Ovary (tissue), 7 donors: ENCODE measurements at regions not wholly inside any gene's neighbourhood (a gene's known extent, or its start where the extent isn't known, plus 50 kb on each side); places are given as distances from the start of the nearest gene placed in this dataset.
"Not testable (repeated sequence)": the region's sequence is repeated elsewhere in the genome, so short reads cannot be mapped to it uniquely, and the experiment has no call there.

Experiments used
- DNase-seq, 5 donors: peaks; one replicate each; pipeline ENCODE4 v3.0.0-alpha.2; 2019 to 2020
- H3K27ac ChIP-seq, 2 donors: fragments of 200-600 bp; one replicate each; pipeline versions ENCODE4 v1.5.1 to v1.8.0; 2019 to 2022
- H3K27me3 ChIP-seq: fragments of 200-600 bp; one replicate; pipeline ENCODE4 v1.8.0; 2022
- H3K36me3 ChIP-seq: fragments of 200-600 bp; sonication (generic); one replicate; pipeline ENCODE4 v1.5.1; 2019
- H3K4me1 ChIP-seq: one replicate; pipeline ENCODE4 v1.8.1; 2013; ENCODE audit warnings: mild to moderate bottlenecking, moderate library complexity; ENCODE audit not compliant: insufficient read depth
- H3K4me3 ChIP-seq: fragments of 200-600 bp; sonication (generic); one replicate; pipeline ENCODE4 v1.5.1; 2017
- H3K9me3 ChIP-seq, 2 donors: fragments of 200-600 bp in 1 of 2; sonication (generic) in 1 of 2; one replicate each; pipeline versions ENCODE4 v1.5.1 to v1.8.1; 2013 to 2019; ENCODE audit warnings: mild to moderate bottlenecking in 1 of 2, moderate library complexity in 1 of 2
- CTCF ChIP-seq, 3 donors: fragments of 450-650 bp in 2 of 3; fragments of 200-600 bp in 1 of 3; IDR thresholded peaks; one replicate each; pipeline versions ENCODE4 v1.5.1 to v1.8.0; 2016 to 2022; ENCODE audit warnings: antibody characterized with exemption in 3 of 3, mild to moderate bottlenecking in 1 of 3
- EP300 ChIP-seq: sonication (generic); formaldehyde crosslinking; IDR thresholded peaks from one replicate; pipeline ENCODE4 v1.6.1; 2017; ENCODE audit warnings: antibody characterized with exemption
- POLR2A ChIP-seq: fragments of 450-650 bp; IDR thresholded peaks from one replicate; pipeline ENCODE4 v1.6.1; 2017; ENCODE audit warnings: antibody characterized with exemption, mild to moderate bottlenecking, moderate library complexity
- WGBS, 3 donors: extraction: QIAGEN DNeasy Blood & Tissue Kit in 1 of 3; methylation state at CpG; one replicate each; pipeline versions ENCODE4 v1.1.5 to v1.1.7; 2013 to 2017; 5-methylcytosine and 5-hydroxymethylcytosine counted together
- intact Hi-C, 4 donors: fragments of 100-400 bp; cut with DNase I; formaldehyde crosslinking; loops; one replicate each; pipeline versions ENCODE4 v1.11.0 to v1.15.1; 2022 to 2023
- donor health status: DM: no; HTN: no; CAD: no; lungs with moderate emphysema.
- donor health status: DM: no; HTN: no; CAD: no.
- donor health status: Bipolar disorder and iron deficiency.
- donor health status: DM: no; HTN: no; CAD: no.
- donor health status: DM: yes; HTN: yes; CAD: no.

DNA sequence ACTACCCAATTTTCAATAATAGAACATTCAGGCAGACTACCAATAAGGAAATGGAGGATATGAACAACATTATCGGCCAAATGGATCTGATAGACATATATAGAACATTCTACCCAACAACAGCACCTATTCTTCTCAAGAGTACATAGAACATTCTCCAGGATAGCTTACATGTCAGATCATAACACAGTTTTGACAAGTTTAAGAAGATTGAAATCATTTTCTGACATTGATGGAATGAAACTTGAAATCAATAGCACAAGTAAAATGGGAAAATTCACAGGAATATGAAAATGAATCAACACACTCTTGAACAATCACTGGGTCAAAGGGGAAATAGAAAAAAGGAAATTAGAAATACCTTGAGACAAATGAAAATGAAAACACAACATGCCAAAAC is 94.6 kb upstream of the MEGF10 start:
- H3K4me1 ChIP-seq = no peaks in the 10 kb centered on the region
- H3K36me3 ChIP-seq = no peaks in the 10 kb centered on the region
- intact Hi-C loops = no loop called here
- TF ChIP-seq POLR2A = no peak
- no peak for TF ChIP-seq CTCF (IDR thresholded peaks at IDR 0.05)
- no peak for TF ChIP-seq EP300
- no peaks in the 10 kb centered on the region for H3K27me3 ChIP-seq
- DNase-seq = no peak
- no peaks in the 10 kb centered on the region for H3K9me3 ChIP-seq
- H3K27ac ChIP-seq = no peak overlapping the region
- no peak overlapping the region for H3K4me3 ChIP-seq
- 88 to 95% (median 94%) methylated on average over 1 of the region's 1 CpG for WGBS, 3 donors

DNA sequence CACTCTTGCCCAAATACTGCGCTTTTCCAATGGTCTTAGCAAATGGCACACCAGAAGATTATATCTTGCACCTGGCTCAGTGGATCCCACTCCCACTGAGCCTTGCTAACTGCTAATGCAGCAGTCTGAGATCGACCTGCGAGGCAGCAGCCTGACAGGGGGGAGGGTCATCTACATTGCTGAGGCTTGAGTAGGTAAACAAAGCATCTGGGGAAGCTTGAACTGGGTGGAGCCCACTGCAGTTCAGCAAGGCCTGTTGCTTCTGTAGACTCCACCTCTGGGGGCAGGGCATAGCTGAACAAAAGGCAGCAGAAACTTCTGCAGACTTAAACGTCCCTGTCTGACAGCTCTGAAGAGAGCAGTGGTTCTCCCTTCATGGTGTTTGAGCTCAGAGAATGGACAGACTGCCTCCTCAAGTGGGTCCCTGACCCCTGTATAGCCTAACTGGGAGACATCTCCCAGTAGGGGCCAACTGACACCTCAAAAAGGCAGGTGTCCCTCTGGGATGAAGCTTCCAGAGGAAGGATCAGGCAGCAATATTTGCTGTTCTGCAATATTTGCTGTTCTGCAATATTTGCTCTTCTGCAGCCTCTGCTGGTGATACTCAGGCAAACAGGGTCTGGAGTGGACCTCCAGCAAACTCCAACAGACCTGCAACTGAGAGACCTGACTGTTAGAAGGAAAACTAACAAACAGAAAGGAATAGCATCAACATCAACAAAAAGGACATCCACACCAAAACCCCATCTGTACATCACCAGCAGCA is 93.0 kb upstream of the MEGF10 start:
- H3K27me3 ChIP-seq, H3K27ac ChIP-seq, DNase-seq, intact Hi-C loops, H3K9me3 ChIP-seq, H3K4me3 ChIP-seq, H3K4me1 ChIP-seq, H3K36me3 ChIP-seq: not testable (repeated sequence)
- 41 to 51% (median 49%) methylated on average over 4 of the region's 4 CpGs for WGBS, 3 donors

DNA sequence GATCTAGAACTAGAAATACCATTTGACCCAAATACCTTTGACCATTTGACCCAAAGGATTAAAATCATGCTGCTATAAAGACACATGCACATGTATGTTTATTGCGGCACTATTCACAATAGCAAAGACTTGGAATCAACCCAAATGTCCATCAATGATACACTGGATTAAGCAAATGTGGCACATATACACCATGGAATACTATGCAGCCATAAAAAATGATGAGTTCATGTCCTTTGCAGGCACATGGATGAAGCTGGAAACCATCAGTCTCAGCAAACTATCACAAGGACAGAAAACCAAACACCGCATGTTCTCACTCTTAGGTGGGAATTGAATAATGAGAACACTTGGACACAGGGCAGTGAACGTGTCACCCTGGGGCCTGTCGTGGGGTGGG is 87.9 kb upstream of the MEGF10 start:
- H3K9me3 ChIP-seq, H3K36me3 ChIP-seq, H3K27me3 ChIP-seq, H3K27ac ChIP-seq, DNase-seq, H3K4me3 ChIP-seq, intact Hi-C loops, H3K4me1 ChIP-seq: not testable (repeated sequence)
- 94 to 99% (median 97%) methylated on average over 4 of the region's 4 CpGs for WGBS, 3 donors

GRCh38 chr5:127203818-127204217 is 86.8 kb upstream of the MEGF10 start:
- intact Hi-C loops = no loop called here
- Histone ChIP-seq H3K4me3 (no peak overlapping the region), H3K4me1 (no peaks in the 10 kb centered on the region), H3K9me3 (no peaks in the 10 kb centered on the region), H3K36me3 (no peaks in the 10 kb centered on the region), H3K27ac (no peak overlapping the region), H3K27me3 (no peaks in the 10 kb centered on the region)
- 76 to 94% (median 91%) methylated on average over 1 of the region's 1 CpG for WGBS, 3 donors
- no peak for DNase-seq
- no peak for TF ChIP-seq EP300
- TF ChIP-seq CTCF (IDR thresholded peaks at IDR 0.05) = no peak
- TF ChIP-seq POLR2A = no peak

DNA sequence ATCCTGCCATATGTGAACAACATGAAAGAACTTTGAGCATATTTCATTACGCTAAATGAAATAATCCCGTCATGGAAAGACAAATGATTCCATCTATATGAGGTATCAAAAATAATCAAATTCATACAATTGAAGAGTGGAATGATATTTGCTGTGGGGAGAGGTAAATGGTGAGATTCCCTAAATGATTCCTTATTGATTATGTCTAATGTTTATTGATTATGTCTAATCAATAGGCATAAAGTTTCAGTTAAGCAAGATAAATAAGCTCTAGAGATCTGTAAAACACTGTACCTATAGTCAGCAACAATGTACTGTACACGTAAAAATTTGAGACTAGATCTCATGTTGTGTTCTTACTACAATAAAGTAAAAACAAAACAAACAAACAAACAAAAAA is 85.4 kb upstream of the MEGF10 start:
- Histone ChIP-seq H3K4me3 (no peak overlapping the region), H3K9me3 (no peaks in the 10 kb centered on the region), H3K27ac (no peak overlapping the region), H3K36me3 (no peaks in the 10 kb centered on the region), H3K4me1 (no peaks in the 10 kb centered on the region), H3K27me3 (no peaks in the 10 kb centered on the region)
- WGBS, 3 donors = 72 to 83% (median 76%) methylated on average over 3 of the region's 3 CpGs
- DNase-seq = no peak
- intact Hi-C loops = no loop called here
- TF ChIP-seq EP300 (no peak), POLR2A (no peak), CTCF (IDR thresholded peaks at IDR 0.05) (no peak)
